ENCODE measurements at regions not wholly inside any gene's neighbourhood (a gene's known extent, or its start where the extent isn't known, plus 50 kb on each side); places are given as distances from the start of the nearest gene placed in this dataset.

DNA sequence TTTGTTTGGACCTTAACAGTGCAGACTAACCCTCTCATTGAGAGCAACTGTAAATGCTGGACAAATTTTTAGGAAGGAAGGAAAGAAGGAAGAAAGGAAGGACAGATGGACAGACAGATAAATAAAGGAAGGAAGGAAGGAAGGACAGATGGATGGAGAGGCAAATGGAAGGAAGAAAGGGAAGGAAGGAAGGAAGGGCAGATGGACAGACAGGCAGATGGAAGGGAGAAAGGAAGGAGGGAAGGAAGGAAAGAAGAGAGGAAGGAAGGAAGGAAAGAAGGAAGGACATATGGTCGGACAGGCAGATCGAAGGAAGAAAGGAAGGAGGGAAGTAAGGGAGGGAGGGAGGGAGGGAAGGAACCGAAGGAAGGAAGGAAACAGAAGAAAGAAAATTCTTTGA is 388.5 kb upstream of the CDH4 start (continued):
- TF ChIP-seq, protein P1, sequence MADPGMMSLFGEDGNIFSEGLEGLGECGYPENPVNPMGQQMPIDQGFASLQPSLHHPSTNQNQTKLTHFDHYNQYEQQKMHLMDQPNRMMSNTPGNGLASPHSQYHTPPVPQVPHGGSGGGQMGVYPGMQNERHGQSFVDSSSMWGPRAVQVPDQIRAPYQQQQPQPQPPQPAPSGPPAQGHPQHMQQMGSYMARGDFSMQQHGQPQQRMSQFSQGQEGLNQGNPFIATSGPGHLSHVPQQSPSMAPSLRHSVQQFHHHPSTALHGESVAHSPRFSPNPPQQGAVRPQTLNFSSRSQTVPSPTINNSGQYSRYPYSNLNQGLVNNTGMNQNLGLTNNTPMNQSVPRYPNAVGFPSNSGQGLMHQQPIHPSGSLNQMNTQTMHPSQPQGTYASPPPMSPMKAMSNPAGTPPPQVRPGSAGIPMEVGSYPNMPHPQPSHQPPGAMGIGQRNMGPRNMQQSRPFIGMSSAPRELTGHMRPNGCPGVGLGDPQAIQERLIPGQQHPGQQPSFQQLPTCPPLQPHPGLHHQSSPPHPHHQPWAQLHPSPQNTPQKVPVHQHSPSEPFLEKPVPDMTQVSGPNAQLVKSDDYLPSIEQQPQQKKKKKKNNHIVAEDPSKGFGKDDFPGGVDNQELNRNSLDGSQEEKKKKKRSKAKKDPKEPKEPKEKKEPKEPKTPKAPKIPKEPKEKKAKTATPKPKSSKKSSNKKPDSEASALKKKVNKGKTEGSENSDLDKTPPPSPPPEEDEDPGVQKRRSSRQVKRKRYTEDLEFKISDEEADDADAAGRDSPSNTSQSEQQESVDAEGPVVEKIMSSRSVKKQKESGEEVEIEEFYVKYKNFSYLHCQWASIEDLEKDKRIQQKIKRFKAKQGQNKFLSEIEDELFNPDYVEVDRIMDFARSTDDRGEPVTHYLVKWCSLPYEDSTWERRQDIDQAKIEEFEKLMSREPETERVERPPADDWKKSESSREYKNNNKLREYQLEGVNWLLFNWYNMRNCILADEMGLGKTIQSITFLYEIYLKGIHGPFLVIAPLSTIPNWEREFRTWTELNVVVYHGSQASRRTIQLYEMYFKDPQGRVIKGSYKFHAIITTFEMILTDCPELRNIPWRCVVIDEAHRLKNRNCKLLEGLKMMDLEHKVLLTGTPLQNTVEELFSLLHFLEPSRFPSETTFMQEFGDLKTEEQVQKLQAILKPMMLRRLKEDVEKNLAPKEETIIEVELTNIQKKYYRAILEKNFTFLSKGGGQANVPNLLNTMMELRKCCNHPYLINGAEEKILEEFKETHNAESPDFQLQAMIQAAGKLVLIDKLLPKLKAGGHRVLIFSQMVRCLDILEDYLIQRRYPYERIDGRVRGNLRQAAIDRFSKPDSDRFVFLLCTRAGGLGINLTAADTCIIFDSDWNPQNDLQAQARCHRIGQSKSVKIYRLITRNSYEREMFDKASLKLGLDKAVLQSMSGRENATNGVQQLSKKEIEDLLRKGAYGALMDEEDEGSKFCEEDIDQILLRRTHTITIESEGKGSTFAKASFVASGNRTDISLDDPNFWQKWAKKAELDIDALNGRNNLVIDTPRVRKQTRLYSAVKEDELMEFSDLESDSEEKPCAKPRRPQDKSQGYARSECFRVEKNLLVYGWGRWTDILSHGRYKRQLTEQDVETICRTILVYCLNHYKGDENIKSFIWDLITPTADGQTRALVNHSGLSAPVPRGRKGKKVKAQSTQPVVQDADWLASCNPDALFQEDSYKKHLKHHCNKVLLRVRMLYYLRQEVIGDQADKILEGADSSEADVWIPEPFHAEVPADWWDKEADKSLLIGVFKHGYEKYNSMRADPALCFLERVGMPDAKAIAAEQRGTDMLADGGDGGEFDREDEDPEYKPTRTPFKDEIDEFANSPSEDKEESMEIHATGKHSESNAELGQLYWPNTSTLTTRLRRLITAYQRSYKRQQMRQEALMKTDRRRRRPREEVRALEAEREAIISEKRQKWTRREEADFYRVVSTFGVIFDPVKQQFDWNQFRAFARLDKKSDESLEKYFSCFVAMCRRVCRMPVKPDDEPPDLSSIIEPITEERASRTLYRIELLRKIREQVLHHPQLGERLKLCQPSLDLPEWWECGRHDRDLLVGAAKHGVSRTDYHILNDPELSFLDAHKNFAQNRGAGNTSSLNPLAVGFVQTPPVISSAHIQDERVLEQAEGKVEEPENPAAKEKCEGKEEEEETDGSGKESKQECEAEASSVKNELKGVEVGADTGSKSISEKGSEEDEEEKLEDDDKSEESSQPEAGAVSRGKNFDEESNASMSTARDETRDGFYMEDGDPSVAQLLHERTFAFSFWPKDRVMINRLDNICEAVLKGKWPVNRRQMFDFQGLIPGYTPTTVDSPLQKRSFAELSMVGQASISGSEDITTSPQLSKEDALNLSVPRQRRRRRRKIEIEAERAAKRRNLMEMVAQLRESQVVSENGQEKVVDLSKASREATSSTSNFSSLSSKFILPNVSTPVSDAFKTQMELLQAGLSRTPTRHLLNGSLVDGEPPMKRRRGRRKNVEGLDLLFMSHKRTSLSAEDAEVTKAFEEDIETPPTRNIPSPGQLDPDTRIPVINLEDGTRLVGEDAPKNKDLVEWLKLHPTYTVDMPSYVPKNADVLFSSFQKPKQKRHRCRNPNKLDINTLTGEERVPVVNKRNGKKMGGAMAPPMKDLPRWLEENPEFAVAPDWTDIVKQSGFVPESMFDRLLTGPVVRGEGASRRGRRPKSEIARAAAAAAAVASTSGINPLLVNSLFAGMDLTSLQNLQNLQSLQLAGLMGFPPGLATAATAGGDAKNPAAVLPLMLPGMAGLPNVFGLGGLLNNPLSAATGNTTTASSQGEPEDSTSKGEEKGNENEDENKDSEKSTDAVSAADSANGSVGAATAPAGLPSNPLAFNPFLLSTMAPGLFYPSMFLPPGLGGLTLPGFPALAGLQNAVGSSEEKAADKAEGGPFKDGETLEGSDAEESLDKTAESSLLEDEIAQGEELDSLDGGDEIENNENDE (IDR thresholded peaks at IDR 0.05; ENCODE audit: insufficient replicate concordance, low read length): no peak
- TF ChIP-seq SP2 (IDR thresholded peaks at IDR 0.05; ENCODE audit: low read length) (no peak), RXRA (IDR thresholded peaks at IDR 0.05; ENCODE audit: insufficient read depth, low read depth, low read length) (no peak), USF2 (IDR thresholded peaks at IDR 0.05; ENCODE audit: low read length) (no peak), EP300 (IDR thresholded peaks at IDR 0.05; ENCODE audit: borderline replicate concordance in 1 of 2, low read depth in 2 of 2, low read length in 2 of 2) (no peak), RAD21 (IDR thresholded peaks at IDR 0.05 in 1 of 2, conservative IDR thresholded peaks at IDR 0.05 in 1 of 2; ENCODE audit: low read depth in 2 of 2, low read length in 2 of 2) (no peak), GABPA (IDR thresholded peaks at IDR 0.05; ENCODE audit: borderline replicate concordance, insufficient read depth, low read length) (no peak), BACH1 (IDR thresholded peaks at IDR 0.05; ENCODE audit: low read length) (no peak), KDM4A (IDR thresholded peaks at IDR 0.05; ENCODE audit: low read depth, low read length, severe bottlenecking) (no peak), RNF2 (IDR thresholded peaks at IDR 0.05; ENCODE audit: borderline replicate concordance, low read depth, low read length, missing control alignments, poor library complexity, severe bottlenecking) (no peak)

Measured in H1 (cell line).